ENCODE measurements at regions not wholly inside any gene's neighbourhood (a gene's known extent, or its start where the extent isn't known, plus 50 kb on each side); places are given as distances from the start of the nearest gene placed in this dataset.
"Not testable (repeated sequence)": the region's sequence is repeated elsewhere in the genome, so short reads cannot be mapped to it uniquely, and the experiment has no call there.

DNA sequence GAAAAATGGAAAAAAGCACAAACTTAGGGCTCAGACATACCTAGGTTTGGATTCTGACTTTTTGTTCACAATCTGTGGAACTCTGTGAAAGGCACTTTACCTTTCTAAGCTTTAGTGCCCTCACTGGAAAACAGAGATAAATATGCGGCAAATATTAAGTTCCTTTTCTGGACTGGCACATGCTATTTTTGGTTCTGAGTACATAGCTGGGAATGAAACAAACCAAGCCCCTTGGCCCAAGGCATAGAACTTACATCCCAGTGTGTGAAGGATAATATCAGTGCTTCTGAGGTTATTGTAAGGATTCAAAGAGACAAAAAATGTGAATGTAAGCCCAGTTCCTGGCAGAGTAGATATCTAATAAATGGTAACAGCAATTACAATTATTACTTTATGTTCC is 227.5 kb downstream of the ADAMTS15 start:
- no peak for DNase-seq (ENCODE audit: low spot score)
- TF ChIP-seq, protein P1, sequence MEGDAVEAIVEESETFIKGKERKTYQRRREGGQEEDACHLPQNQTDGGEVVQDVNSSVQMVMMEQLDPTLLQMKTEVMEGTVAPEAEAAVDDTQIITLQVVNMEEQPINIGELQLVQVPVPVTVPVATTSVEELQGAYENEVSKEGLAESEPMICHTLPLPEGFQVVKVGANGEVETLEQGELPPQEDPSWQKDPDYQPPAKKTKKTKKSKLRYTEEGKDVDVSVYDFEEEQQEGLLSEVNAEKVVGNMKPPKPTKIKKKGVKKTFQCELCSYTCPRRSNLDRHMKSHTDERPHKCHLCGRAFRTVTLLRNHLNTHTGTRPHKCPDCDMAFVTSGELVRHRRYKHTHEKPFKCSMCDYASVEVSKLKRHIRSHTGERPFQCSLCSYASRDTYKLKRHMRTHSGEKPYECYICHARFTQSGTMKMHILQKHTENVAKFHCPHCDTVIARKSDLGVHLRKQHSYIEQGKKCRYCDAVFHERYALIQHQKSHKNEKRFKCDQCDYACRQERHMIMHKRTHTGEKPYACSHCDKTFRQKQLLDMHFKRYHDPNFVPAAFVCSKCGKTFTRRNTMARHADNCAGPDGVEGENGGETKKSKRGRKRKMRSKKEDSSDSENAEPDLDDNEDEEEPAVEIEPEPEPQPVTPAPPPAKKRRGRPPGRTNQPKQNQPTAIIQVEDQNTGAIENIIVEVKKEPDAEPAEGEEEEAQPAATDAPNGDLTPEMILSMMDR (conservative IDR thresholded peaks at IDR 0.05; ENCODE audit: low read depth), result no peak
- H3K27ac ChIP-seq, result no peak overlapping the region
- CTCF ChIA-PET, result no interaction called here
- POLR2A ChIA-PET (ENCODE audit: low non-redundant PET), result no interaction called here

DNA sequence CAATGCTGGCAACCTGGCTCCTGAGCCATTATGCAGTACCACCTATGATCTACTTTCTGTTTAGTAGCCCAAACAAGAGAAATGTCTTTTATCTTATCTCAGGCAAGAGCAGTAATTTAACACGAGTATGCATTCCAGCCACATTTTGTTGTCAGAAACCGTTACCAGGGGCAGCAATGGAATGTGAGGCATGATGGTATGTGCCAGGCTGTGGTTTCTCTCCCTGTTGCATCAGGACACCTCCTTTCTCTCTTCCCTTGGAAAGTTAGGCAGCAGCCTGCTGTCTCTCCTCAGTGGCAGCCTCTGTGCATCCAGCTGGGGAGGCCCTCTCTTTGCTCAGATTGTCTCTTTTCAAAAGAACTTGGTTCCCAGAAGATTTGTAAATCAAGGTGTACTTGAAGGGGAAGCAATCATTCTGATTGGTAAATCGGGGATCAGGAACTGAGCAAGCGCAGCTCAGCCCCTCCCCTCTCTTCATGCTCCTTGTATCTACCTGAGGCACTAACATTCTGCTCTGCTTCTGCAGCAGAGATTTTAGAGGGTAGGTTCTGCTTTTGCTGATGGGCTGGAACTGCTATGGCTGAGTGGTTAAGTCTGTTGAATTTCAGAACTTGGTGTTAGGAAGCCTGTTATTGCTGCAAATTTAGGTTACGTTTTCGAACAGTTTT is 229.2 kb downstream of the ADAMTS15 start:
- peak; percentile 60 for DNase-seq (ENCODE audit: low spot score)
- peak overlapping the region; percentile 74 for H3K27ac ChIP-seq
- ChIA-PET POLR2A (ENCODE audit: low non-redundant PET) (no interaction called here), CTCF (no interaction called here)
- TF ChIP-seq, protein P1 (conservative IDR thresholded peaks at IDR 0.05; ENCODE audit: low read depth), result no peak

DNA sequence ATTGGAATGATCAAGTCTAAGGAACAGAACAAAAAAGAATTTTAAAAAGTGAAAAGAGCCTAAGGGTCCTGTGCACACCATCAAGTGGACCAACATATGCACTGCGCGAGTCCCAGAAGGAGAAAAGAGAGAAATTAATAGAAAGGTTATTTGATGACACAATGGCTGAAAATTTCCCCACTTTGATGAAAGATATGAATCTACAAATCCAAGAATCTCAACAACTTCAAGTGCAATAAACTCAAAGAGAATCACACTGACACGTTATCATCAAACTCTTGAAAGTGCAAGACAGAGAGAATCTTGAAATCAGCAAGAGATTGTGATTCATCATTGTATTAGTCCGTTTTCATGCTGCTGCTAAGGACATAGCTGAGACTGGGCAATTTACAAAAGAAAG is 230.8 kb downstream of the ADAMTS15 start:
- CTCF ChIA-PET, result no interaction called here
- DNase-seq (ENCODE audit: low spot score), result no peak
- no peak overlapping the region for H3K27ac ChIP-seq
- TF ChIP-seq, protein P1 (conservative IDR thresholded peaks at IDR 0.05; ENCODE audit: low read depth), result no peak
- POLR2A ChIA-PET (ENCODE audit: low non-redundant PET), result no interaction called here

GRCh38 chr11:130682471-130682870 is 233.8 kb downstream of the SNX19 start:
- POLR2A ChIA-PET (ENCODE audit: low non-redundant PET); DNase-seq (ENCODE audit: low spot score); CTCF ChIA-PET; H3K27ac ChIP-seq: not testable (repeated sequence)

GRCh38 chr11:130689222-130689908 is 226.9 kb downstream of the SNX19 start:
- ChIA-PET CTCF (no interaction called here), POLR2A (ENCODE audit: low non-redundant PET) (no interaction called here)
- H3K27ac ChIP-seq, result no peak overlapping the region
- no peak for DNase-seq (ENCODE audit: low spot score)
- TF ChIP-seq, protein P1 (conservative IDR thresholded peaks at IDR 0.05; ENCODE audit: low read depth), result no peak

DNA sequence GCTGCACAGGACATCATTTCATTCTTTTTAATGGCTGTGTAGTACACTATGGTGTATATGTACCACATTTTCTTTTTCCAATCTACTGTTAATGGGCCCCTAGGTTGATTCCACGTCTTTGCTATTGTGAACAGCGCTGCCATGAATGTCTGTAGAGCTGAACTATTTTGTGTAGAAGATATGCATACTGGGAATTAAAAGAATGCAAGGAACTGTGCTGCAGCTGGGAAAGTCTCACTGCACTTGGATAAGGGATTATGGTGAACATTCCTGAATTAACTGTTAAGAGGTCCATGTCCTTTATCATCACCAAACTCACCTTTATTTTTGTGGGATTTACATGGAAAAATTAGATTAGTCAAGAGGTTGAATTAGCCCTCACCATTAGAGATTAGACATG is 224.7 kb downstream of the SNX19 start:
- DNase-seq (ENCODE audit: low spot score), result no peak
- CTCF ChIA-PET, result interaction anchor here (0.5 kb wide), 1 partner anchor 86 kb away, joined by 3 read pairs; no protein-coding TSS in a partner anchor
- H3K27ac ChIP-seq, result no peak overlapping the region
- TF ChIP-seq, protein P1 (conservative IDR thresholded peaks at IDR 0.05; ENCODE audit: low read depth), result no peak
- POLR2A ChIA-PET (ENCODE audit: low non-redundant PET), result no interaction called here

DNA sequence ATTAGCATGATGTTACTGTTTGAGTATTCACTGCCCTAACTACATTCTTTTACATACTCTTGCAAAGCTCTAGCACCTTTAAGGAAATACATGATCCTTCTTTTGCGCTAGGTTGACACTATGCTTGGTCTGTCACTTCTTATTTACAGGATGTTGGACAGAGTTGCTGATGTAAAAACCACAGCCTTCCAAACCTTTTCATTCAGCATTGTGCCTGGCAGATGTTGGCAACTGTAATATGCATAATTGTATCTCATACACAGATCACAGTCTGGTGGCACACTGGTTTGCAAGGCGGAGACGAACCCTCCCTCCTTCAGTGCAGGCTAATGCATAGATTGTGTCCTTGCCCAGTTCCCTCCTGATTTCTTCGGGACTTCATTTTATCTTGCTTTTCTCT is 224.1 kb downstream of the SNX19 start:
- DNase-seq (ENCODE audit: low spot score), result no peak
- H3K27ac ChIP-seq, result no peak overlapping the region
- TF ChIP-seq, protein P1 (conservative IDR thresholded peaks at IDR 0.05; ENCODE audit: low read depth), result no peak
- ChIA-PET CTCF (interaction anchor here (0.5 kb wide), 1 partner anchor 87 kb away, joined by 3 read pairs; no protein-coding TSS in a partner anchor), POLR2A (ENCODE audit: low non-redundant PET) (no interaction called here)

Measured in RWPE1 (cell line).